ENCODE measurements at regions not wholly inside any gene's neighbourhood (a gene's known extent, or its start where the extent isn't known, plus 50 kb on each side); places are given as distances from the start of the nearest gene placed in this dataset.
"Not testable (repeated sequence)": the region's sequence is repeated elsewhere in the genome, so short reads cannot be mapped to it uniquely, and the experiment has no call there.

GRCh38 chr13:84127597-84128128, 245.4 kb upstream of the SLITRK1 start:
- no peaks in the 10 kb centered on the region for H3K9me3 Mint-ChIP-seq
- no peaks in the 10 kb centered on the region for H3K36me3 Mint-ChIP-seq (ENCODE audit: low read depth)
- no peak overlapping the region for H3K27ac Mint-ChIP-seq
- no peaks in the 10 kb centered on the region for H3K4me1 Mint-ChIP-seq (ENCODE audit: low read depth)
- H3K4me3 Mint-ChIP-seq: no peak overlapping the region
- H3K27me3 Mint-ChIP-seq (ENCODE audit: low read depth): peaks cover 3% of the 10 kb centered on the region
- no peak for DNase-seq (ENCODE audit: low spot score)

DNA sequence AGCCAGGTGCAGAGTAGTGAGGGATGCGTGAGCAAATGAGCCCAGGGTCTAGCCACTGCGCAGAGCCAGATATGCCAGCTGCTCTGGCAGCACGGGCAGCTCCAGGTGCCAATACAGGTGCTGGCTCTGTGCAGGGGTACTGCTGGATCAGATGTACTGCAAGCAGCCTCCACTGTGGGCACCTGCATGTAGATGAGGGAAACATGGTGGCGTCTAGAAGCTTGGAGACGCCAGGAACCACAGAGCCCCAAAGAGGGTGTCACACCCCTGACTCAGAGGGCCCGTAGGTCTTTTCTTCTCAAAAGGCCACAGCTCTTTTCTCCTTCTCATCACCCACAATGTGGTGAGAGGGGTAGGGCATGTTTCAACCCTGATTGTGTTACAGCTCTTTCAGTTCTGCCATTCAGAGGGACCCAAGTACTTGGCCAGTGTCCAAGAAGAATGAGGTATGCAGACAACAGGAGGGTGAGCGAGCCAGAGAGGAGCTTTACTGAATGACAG, 244.4 kb upstream of the SLITRK1 start:
- Mint-ChIP-seq H3K27me3 (ENCODE audit: low read depth) (peaks cover 3% of the 10 kb centered on the region), H3K4me1 (ENCODE audit: low read depth) (no peaks in the 10 kb centered on the region), H3K36me3 (ENCODE audit: low read depth) (no peaks in the 10 kb centered on the region), H3K9me3 (no peaks in the 10 kb centered on the region), H3K27ac (no peak overlapping the region), H3K4me3 (no peak overlapping the region)
- DNase-seq (ENCODE audit: low spot score): no peak

DNA sequence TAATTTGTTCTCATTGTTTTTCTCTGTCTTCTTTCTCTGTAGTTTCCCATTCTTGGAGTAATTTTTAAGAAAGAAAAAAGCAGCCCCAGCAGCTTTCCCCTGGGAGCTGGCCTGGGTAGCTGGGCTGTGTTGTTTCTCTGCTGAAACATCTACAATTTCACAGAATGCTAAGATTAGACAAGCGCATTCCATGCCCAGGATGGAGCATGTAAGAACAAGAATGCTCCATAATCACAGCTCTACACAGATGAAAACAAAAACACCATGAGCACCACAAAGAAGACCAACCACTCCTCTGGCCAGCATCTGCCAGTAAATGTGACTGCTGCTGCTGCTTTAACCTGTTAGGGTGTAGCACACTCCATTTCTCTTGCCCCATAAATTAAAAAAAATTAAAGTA, 239.2 kb upstream of the SLITRK1 start:
- H3K27me3 Mint-ChIP-seq (ENCODE audit: low read depth): no peaks in the 10 kb centered on the region
- no peaks in the 10 kb centered on the region for H3K9me3 Mint-ChIP-seq
- no peak for DNase-seq (ENCODE audit: low spot score)
- H3K4me1 Mint-ChIP-seq (ENCODE audit: low read depth): no peaks in the 10 kb centered on the region
- H3K36me3 Mint-ChIP-seq (ENCODE audit: low read depth): no peaks in the 10 kb centered on the region
- no peak overlapping the region for H3K27ac Mint-ChIP-seq
- no peak overlapping the region for H3K4me3 Mint-ChIP-seq

DNA sequence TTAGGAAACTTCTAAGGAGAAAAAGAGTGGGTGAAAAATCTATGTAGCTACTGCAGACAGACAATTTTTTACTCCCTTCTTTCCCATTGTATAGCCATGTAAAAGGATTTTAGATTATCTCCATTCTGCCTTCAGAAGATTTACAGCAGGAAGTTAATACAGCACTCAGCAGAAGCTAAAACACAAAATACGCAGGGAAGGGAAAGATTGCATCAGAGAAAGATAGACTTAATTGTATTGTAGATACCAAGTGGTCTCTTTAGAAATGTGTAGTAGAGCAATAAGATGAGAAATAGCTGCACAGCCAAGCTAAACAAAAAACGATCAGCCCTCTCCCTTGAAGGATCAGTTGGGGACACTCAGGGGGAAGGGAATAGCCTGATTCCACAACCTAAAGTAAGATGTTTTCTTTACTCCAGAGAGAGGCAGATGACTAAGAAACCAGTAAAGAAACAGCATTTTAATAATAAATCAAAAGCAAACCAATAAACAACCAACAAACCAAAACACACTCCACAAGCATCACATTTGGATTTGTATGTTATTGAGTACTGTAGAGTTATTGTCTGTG, 236.7 kb upstream of the SLITRK1 start:
- Mint-ChIP-seq H3K9me3 (no peaks in the 10 kb centered on the region), H3K27ac (no peak overlapping the region), H3K4me1 (ENCODE audit: low read depth) (no peaks in the 10 kb centered on the region), H3K36me3 (ENCODE audit: low read depth) (no peaks in the 10 kb centered on the region), H3K27me3 (ENCODE audit: low read depth) (no peaks in the 10 kb centered on the region), H3K4me3 (no peak overlapping the region)
- no peak for DNase-seq (ENCODE audit: low spot score)

- DNase-seq (ENCODE audit: low spot score): no peak
- no peaks in the 10 kb centered on the region for H3K4me1 Mint-ChIP-seq (ENCODE audit: low read depth)
- no peaks in the 10 kb centered on the region for H3K27me3 Mint-ChIP-seq (ENCODE audit: low read depth)
- H3K27ac Mint-ChIP-seq: no peak overlapping the region
- H3K4me3 Mint-ChIP-seq: no peak overlapping the region
- no peaks in the 10 kb centered on the region for H3K36me3 Mint-ChIP-seq (ENCODE audit: low read depth)
- no peaks in the 10 kb centered on the region for H3K9me3 Mint-ChIP-seq
Observed at GRCh38 chr13:84098273-84098672, 216.0 kb upstream of the SLITRK1 start.

GRCh38 chr13:84097148-84097547, 214.9 kb upstream of the SLITRK1 start:
- H3K36me3 Mint-ChIP-seq (ENCODE audit: low read depth): no peaks in the 10 kb centered on the region
- no peak overlapping the region for H3K27ac Mint-ChIP-seq
- H3K4me1 Mint-ChIP-seq (ENCODE audit: low read depth): no peaks in the 10 kb centered on the region
- H3K4me3 Mint-ChIP-seq: no peak overlapping the region
- H3K27me3 Mint-ChIP-seq (ENCODE audit: low read depth): no peaks in the 10 kb centered on the region
- no peaks in the 10 kb centered on the region for H3K9me3 Mint-ChIP-seq
- DNase-seq (ENCODE audit: low spot score): no peak

DNA sequence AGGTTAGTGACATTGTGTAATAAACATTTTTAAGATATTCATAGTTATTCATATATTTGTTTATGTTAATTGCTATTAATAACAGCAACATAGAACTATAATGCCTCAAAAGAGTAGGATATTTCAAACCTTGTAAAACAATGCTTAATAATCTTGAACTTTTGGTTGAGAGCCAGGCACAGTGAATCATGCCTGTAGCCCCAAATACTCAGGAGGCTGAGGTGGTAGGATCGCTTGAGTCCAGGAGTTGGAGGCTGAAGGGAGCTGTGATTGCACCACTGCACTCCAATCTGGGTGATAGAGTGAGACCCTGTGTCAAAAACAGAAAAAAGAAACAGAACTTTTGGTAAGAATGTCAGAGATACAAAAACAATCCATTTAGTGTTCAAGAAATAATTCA, 213.9 kb upstream of the SLITRK1 start:
- H3K27ac Mint-ChIP-seq: no peak overlapping the region
- H3K4me1 Mint-ChIP-seq (ENCODE audit: low read depth): no peaks in the 10 kb centered on the region
- H3K36me3 Mint-ChIP-seq (ENCODE audit: low read depth): no peaks in the 10 kb centered on the region
- no peaks in the 10 kb centered on the region for H3K9me3 Mint-ChIP-seq
- H3K27me3 Mint-ChIP-seq (ENCODE audit: low read depth): no peaks in the 10 kb centered on the region
- no peak for DNase-seq (ENCODE audit: low spot score)
- H3K4me3 Mint-ChIP-seq: no peak overlapping the region

GRCh38 chr13:84088996-84089395, 206.7 kb upstream of the SLITRK1 start:
- H3K27ac Mint-ChIP-seq: no peak overlapping the region
- H3K36me3 Mint-ChIP-seq (ENCODE audit: low read depth): no peaks in the 10 kb centered on the region
- no peaks in the 10 kb centered on the region for H3K27me3 Mint-ChIP-seq (ENCODE audit: low read depth)
- H3K4me3 Mint-ChIP-seq: no peak overlapping the region
- H3K4me1 Mint-ChIP-seq (ENCODE audit: low read depth): no peaks in the 10 kb centered on the region
- DNase-seq (ENCODE audit: low spot score): no peak
- peaks cover 4% of the 10 kb centered on the region for H3K9me3 Mint-ChIP-seq

- Mint-ChIP-seq H3K9me3 (peaks cover 4% of the 10 kb centered on the region), H3K4me1 (ENCODE audit: low read depth) (no peaks in the 10 kb centered on the region), H3K27me3 (ENCODE audit: low read depth) (no peaks in the 10 kb centered on the region), H3K27ac (no peak overlapping the region), H3K36me3 (ENCODE audit: low read depth) (no peaks in the 10 kb centered on the region), H3K4me3 (no peak overlapping the region)
- DNase-seq (ENCODE audit: low spot score): no peak
Observed at GRCh38 chr13:84086847-84087162, 204.5 kb upstream of the SLITRK1 start.

DNA sequence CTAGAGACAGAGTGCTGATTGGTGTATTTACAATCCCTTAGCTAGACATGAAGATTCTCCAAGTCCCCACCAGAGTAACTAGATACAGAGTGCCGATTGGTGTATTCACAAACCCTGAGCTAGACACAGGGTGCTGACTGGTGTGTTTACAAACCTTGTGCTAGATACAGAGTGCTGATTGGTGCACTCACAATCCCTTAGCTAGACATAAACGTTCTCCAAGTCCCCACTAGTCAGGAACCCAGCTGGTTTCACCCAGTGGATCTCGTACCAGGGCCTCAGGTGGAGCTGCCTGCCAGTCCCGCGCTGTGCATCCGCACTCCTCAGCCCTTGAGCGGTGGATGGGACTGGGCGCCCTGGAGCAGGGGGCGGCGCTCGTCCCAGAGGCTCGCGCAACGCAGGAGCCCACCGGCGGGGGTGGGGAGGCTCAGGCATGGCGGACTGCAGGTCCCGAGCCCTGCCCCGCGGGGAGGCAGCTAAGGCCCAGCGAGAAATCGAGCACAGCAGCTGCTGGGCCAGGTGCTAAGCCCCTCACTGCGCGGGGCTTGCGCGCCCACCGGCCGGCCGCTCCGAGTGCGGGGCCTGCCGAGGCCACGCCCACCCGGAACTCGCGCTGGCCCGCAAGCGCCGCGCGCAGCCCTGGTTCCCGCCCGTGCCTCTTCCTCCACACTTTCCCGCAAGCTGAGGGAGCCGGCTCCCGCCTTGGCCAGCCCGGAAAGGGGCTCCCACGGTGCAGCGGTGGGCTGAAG, 204.0 kb upstream of the SLITRK1 start:
- not testable (repeated sequence) for H3K36me3 Mint-ChIP-seq (ENCODE audit: low read depth); H3K27ac Mint-ChIP-seq; H3K27me3 Mint-ChIP-seq (ENCODE audit: low read depth); H3K9me3 Mint-ChIP-seq; H3K4me1 Mint-ChIP-seq (ENCODE audit: low read depth); DNase-seq (ENCODE audit: low spot score); H3K4me3 Mint-ChIP-seq

DNA sequence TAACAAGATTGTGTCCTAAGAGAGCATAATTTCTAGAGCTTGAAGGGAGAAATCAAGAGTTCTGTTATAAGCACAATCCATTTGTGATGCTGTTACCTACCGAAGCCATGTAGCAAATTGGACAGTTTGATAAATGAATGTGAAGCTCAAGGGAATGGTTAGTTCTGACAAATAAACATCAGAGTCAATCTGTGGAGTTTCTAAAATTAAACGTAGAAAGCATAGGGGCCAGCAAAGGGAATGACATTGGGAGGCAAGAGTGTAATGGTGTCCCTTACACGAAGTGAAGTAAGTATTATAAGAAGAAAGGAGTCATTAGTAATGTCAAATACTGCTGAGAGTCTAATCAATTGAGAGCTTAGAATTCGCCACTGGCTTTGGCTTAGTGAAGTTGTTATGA, 200.2 kb upstream of the SLITRK1 start:
- DNase-seq (ENCODE audit: low spot score): no peak
- Mint-ChIP-seq H3K27me3 (ENCODE audit: low read depth) (no peaks in the 10 kb centered on the region), H3K36me3 (ENCODE audit: low read depth) (no peaks in the 10 kb centered on the region), H3K4me3 (no peak overlapping the region), H3K9me3 (peaks cover 4% of the 10 kb centered on the region), H3K4me1 (ENCODE audit: low read depth) (no peaks in the 10 kb centered on the region), H3K27ac (no peak overlapping the region)

DNA sequence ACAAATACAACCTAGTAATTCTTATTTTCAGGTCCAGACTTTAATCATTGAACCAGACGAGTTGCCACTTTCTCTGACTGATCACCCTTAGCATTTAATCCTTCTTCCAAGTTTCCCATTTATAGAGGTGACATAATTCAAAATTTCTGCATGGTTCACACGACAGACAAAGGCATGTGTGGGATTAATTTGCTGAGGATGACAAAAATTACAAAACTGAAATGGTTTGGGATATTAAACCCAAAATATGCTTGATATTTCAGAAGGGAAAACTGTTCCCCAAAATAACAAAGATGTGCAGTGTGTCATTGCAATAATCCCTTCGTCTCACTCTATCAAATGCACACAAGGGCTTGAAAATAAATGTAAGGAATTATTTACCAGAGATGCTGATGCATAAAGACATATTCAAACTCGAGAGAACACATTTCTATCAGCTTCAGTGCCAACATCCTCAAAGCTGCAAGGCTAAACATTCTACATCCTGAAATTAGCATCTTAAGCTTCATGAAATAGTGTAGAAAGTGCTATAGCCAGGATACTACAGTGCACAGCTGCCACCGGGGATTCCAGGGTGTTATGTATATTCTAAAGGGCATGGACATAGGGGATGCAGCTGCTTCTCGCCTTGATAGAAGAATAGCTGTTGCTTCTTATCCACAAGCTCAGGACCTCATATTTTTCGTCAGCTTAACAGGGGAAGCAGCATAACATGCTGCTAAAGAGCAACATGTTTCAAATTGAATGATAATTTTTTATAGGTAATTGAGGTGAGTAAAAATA, 198.7 kb upstream of the SLITRK1 start:
- no peak for DNase-seq (ENCODE audit: low spot score)
- Mint-ChIP-seq H3K9me3 (peaks cover 4% of the 10 kb centered on the region), H3K27me3 (ENCODE audit: low read depth) (no peaks in the 10 kb centered on the region), H3K36me3 (ENCODE audit: low read depth) (no peaks in the 10 kb centered on the region), H3K4me3 (no peak overlapping the region), H3K27ac (no peak overlapping the region), H3K4me1 (ENCODE audit: low read depth) (no peaks in the 10 kb centered on the region)

- no peaks in the 10 kb centered on the region for H3K27me3 Mint-ChIP-seq (ENCODE audit: low read depth)
- no peak for DNase-seq (ENCODE audit: low spot score)
- no peak overlapping the region for H3K4me3 Mint-ChIP-seq
- H3K4me1 Mint-ChIP-seq (ENCODE audit: low read depth): no peaks in the 10 kb centered on the region
- H3K27ac Mint-ChIP-seq: no peak overlapping the region
- no peaks in the 10 kb centered on the region for H3K36me3 Mint-ChIP-seq (ENCODE audit: low read depth)
- no peaks in the 10 kb centered on the region for H3K9me3 Mint-ChIP-seq
Observed at GRCh38 chr13:84077271-84077670, 195.0 kb upstream of the SLITRK1 start.

- Mint-ChIP-seq H3K36me3 (ENCODE audit: low read depth) (no peaks in the 10 kb centered on the region), H3K9me3 (no peaks in the 10 kb centered on the region), H3K4me3 (no peak overlapping the region), H3K4me1 (ENCODE audit: low read depth) (no peaks in the 10 kb centered on the region), H3K27ac (no peak overlapping the region), H3K27me3 (ENCODE audit: low read depth) (no peaks in the 10 kb centered on the region)
- DNase-seq (ENCODE audit: low spot score): no peak
Observed at GRCh38 chr13:84076280-84076679, 194.0 kb upstream of the SLITRK1 start.
